BLaER1 (cell line): ENCODE measurements at regions not wholly inside any gene's neighbourhood (a gene's known extent, or its start where the extent isn't known, plus 50 kb on each side); places are given as distances from the start of the nearest gene placed in this dataset.
"Not testable (repeated sequence)": the region's sequence is repeated elsewhere in the genome, so short reads cannot be mapped to it uniquely, and the experiment has no call there.

Source experiments
- H3K27ac ChIP-seq: shearing (Covaris generic); formaldehyde crosslinking; 2 replicates; pipeline ENCODE4 v1.8.1; 2022
- H3K27me3 ChIP-seq: shearing (Covaris generic); formaldehyde crosslinking; 2 replicates; pipeline ENCODE4 v1.8.1; 2022
- H3K36me3 ChIP-seq: shearing (Covaris generic); formaldehyde crosslinking; 2 replicates; pipeline ENCODE4 v1.8.1; 2022
- H3K4me1 ChIP-seq: shearing (Covaris generic); formaldehyde crosslinking; 2 replicates; pipeline ENCODE4 v1.8.1; 2022
- H3K4me2 ChIP-seq: shearing (Covaris generic); formaldehyde crosslinking; 2 replicates; pipeline ENCODE4 v1.8.1; 2022
- H3K4me3 ChIP-seq: shearing (Covaris generic); formaldehyde crosslinking; 2 replicates; pipeline ENCODE4 v1.8.1; 2022
- H3K9ac ChIP-seq: shearing (Covaris generic); formaldehyde crosslinking; 2 replicates; pipeline ENCODE4 v1.8.1; 2022
- H3K9me3 ChIP-seq: shearing (Covaris generic); formaldehyde crosslinking; 2 replicates; pipeline ENCODE4 v1.8.1; 2022
- H4K20me1 ChIP-seq: shearing (Covaris generic); formaldehyde crosslinking; 2 replicates; pipeline ENCODE4 v1.8.1; 2022
- Cebpa-rat ChIP-seq: shearing (Covaris generic); IDR thresholded peaks from 2 replicates; pipeline ENCODE4 v1.8.1; 2022

- Histone ChIP-seq H3K4me3 (no peak overlapping the region), H3K27ac (no peak overlapping the region), H3K9me3 (no peaks in the 10 kb centered on the region), H3K27me3 (no peaks in the 10 kb centered on the region), H4K20me1 (no peaks in the 10 kb centered on the region), H3K36me3 (no peaks in the 10 kb centered on the region), H3K4me2 (no peak overlapping the region), H3K4me1 (peaks cover 9% of the 10 kb centered on the region; the same call in 1 of the 2 replicates), H3K9ac (no peak overlapping the region)
- no peak for TF ChIP-seq Cebpa-rat
Observed at GRCh38 chr7:145812218-145812617, 304.4 kb upstream of the CNTNAP2 start.

DNA sequence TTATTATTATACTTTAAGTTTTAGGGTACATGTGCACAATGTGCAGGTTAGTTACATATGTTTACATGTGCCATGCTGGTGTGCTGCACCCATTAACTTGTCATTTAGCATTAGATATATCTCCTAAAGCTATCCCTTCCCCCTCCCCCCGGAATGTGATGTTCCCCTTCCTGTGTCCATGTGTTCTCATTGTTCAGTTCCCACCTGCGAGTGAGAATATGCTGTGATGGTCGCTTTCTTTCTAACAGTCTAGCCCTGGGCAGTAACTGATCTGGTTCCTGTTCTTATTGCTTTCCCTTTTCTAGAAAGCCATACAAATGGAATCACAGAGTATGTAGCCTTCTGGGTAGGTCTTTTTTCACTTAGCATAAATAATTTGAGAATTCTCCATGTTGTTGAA lies 311.1 kb upstream of the CNTNAP2 start:
- not testable (repeated sequence) for H3K36me3 ChIP-seq, H3K4me2 ChIP-seq, H3K4me1 ChIP-seq, H4K20me1 ChIP-seq, H3K4me3 ChIP-seq, H3K9me3 ChIP-seq, H3K9ac ChIP-seq, H3K27me3 ChIP-seq, H3K27ac ChIP-seq

DNA sequence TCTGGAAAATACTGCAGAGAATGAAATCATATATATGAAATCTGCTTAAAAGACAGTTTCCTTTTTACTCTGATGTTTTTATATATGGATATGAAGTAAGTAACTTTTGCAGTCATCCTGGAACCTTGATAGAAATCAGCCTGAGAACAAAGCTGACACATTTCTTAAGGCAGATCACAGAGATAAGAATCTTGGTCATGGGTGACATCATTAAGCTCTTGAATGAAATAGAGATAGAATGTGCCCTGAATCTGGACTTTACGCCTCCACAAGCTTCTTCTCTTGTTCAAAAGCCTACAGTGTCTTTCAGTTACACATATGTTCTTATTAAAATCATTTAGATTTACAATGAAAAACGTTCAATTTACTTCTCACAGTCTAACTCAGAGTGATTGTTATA lies 319.1 kb upstream of the CNTNAP2 start:
- no peak for TF ChIP-seq Cebpa-rat
- H3K9ac ChIP-seq: no peak overlapping the region
- H3K4me1 ChIP-seq: no peaks in the 10 kb centered on the region
- no peak overlapping the region for H3K27ac ChIP-seq
- H3K27me3 ChIP-seq: no peaks in the 10 kb centered on the region
- no peak overlapping the region for H3K4me2 ChIP-seq
- H3K4me3 ChIP-seq: no peak overlapping the region
- H3K9me3 ChIP-seq: no peaks in the 10 kb centered on the region
- H4K20me1 ChIP-seq: no peaks in the 10 kb centered on the region
- no peaks in the 10 kb centered on the region for H3K36me3 ChIP-seq

DNA sequence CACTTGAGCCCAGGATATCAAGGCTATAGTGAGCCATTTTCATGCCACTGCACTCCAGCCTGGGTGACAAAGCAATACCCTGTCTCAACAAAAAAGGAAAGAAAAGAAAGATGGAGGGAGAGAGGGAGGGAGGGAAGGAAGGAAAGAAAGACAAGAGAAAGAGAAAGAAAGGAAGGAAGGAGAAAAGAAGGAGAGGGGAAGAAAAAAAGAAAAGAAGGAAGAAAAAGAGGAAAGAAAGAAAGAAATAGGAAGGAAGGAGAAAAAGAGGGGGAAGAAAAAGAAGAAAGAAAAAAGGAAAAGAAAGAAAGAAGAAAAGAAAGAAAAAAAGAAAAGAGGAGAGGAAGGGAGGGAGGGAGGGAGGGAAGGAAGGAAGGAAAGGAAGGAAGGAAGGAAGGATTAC lies 321.5 kb upstream of the CNTNAP2 start:
- H3K9ac ChIP-seq: no peak overlapping the region
- H3K4me3 ChIP-seq: no peak overlapping the region
- H3K27ac ChIP-seq: no peak overlapping the region
- TF ChIP-seq Cebpa-rat: no peak
- no peaks in the 10 kb centered on the region for H3K36me3 ChIP-seq
- H3K9me3 ChIP-seq: no peaks in the 10 kb centered on the region
- H3K4me2 ChIP-seq: no peak overlapping the region
- no peaks in the 10 kb centered on the region for H4K20me1 ChIP-seq
- H3K4me1 ChIP-seq: no peaks in the 10 kb centered on the region
- no peaks in the 10 kb centered on the region for H3K27me3 ChIP-seq

DNA sequence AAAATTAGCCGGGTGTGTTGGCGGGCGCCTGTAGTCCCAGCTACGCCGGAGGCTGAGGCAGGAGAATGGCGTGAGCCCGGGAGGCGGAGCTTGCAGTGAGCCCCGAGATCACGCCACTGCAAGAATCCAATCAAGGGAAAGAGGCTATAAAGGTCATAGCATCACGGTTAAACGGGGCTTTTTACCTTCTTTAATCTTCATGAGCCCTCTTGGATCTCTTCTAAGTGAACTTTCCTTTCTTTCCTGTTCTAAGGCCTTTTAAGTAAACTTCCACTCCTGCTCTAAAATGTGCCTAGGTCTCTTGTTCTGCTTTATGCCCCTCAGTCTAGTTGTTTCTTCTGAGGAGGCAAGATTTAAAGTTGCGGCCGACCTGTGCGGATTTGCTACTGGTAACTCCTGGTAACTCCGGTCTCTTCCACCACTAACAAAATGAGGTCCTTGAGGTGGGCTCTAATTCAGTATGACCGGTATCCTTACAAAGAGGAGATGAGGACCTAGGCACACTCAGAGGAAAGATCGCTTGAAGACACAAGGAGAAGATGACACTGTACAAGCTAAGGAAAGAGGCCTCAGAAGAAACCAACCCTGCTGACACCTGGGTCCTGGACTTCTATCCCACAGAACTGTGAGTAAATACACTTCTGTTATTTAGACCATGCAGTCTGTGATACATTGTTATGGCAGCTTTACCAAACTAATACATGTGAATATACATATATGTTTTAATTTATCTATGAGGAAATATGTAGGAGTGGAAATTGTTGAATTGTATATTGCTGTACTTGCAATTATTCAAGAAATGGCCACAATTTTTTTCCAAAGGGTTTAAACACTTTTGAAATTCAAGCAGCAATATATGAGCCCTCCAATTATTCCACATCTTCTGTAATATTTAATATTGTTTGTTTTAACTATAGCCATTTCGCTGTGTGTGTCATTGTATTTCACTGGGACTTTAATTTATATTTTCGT lies 331.5 kb upstream of the CNTNAP2 start:
- H4K20me1 ChIP-seq: no peaks in the 10 kb centered on the region
- no peak for TF ChIP-seq Cebpa-rat

GRCh38 chr7:145781388-145781787 lies 335.2 kb upstream of the CNTNAP2 start:
- not testable (repeated sequence) for H3K9me3 ChIP-seq, H3K4me2 ChIP-seq, H3K27ac ChIP-seq, H3K36me3 ChIP-seq, H3K4me3 ChIP-seq, H3K9ac ChIP-seq, H3K27me3 ChIP-seq, H4K20me1 ChIP-seq, H3K4me1 ChIP-seq

More for the DNA sequence above, 331.5 kb upstream of the CNTNAP2 start:
- Histone ChIP-seq H3K27ac (no peak overlapping the region), H3K4me3 (no peak overlapping the region), H3K4me2 (no peak overlapping the region), H3K9ac (no peak overlapping the region), H3K4me1 (no peaks in the 10 kb centered on the region), H3K27me3 (no peaks in the 10 kb centered on the region), H3K9me3 (no peaks in the 10 kb centered on the region), H3K36me3 (no peaks in the 10 kb centered on the region)

GRCh38 chr7:145779140-145779539 lies 337.5 kb upstream of the CNTNAP2 start:
- Histone ChIP-seq H3K4me1 (no peaks in the 10 kb centered on the region), H3K27ac (no peak overlapping the region), H3K4me3 (no peak overlapping the region), H3K4me2 (no peak overlapping the region), H3K9ac (no peak overlapping the region), H3K36me3 (no peaks in the 10 kb centered on the region), H4K20me1 (no peaks in the 10 kb centered on the region), H3K27me3 (no peaks in the 10 kb centered on the region), H3K9me3 (no peaks in the 10 kb centered on the region)
- TF ChIP-seq Cebpa-rat: no peak

DNA sequence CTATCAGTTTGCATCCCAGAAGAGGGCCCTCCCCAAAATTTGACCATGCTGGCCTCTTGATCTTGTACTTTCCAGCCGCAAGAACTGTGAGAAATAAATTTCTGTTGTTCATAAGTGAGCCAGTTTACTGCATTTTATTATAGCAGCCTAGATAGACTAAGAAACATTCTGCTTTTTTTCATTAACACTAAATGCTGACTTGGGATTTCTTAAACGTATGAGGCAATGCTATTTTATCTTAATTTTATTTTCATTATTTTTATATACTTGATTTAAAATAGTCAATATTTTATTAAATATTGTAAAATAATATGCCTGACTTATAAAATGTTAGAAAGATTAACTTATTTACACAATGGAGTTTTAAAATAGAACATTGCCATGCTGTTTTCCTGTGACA lies 341.8 kb upstream of the CNTNAP2 start:
- H3K27me3 ChIP-seq: no peaks in the 10 kb centered on the region
- no peaks in the 10 kb centered on the region for H3K4me1 ChIP-seq
- no peak overlapping the region for H3K9ac ChIP-seq
- no peak overlapping the region for H3K4me3 ChIP-seq
- H3K27ac ChIP-seq: no peak overlapping the region
- no peaks in the 10 kb centered on the region for H3K36me3 ChIP-seq
- H3K9me3 ChIP-seq: no peaks in the 10 kb centered on the region
- TF ChIP-seq Cebpa-rat: no peak
- H4K20me1 ChIP-seq: no peaks in the 10 kb centered on the region
- no peak overlapping the region for H3K4me2 ChIP-seq

- H3K36me3 ChIP-seq: no peaks in the 10 kb centered on the region
- H3K4me1 ChIP-seq: no peaks in the 10 kb centered on the region
- no peak overlapping the region for H3K4me3 ChIP-seq
- no peaks in the 10 kb centered on the region for H4K20me1 ChIP-seq
- H3K27me3 ChIP-seq: no peaks in the 10 kb centered on the region
- no peak for TF ChIP-seq Cebpa-rat
- H3K4me2 ChIP-seq: no peak overlapping the region
- no peak overlapping the region for H3K9ac ChIP-seq
- H3K9me3 ChIP-seq: 0 out of 2 replicates have a peak, but pooled peaks cover 4% of the 10 kb centered on the region
- H3K27ac ChIP-seq: no peak overlapping the region
Observed at GRCh38 chr7:145753004-145753403, 363.6 kb upstream of the CNTNAP2 start.

DNA sequence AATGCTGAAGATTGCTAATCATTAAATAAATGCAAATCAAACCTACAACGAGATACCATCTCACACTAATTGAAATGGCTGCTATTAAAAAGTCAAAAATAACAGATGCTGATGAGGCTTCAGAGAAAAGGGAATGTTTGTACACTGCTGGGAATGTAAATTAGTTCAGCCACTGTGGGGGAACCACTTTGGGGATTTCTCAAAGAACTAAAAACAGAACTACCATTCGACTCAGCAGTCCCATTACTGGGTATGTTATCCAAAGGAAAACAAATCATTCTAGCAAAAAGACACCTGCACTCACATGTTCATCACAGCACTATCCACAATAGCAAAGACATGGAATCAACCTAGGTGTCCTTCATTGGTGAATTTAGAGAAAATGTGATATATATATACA lies 379.0 kb upstream of the CNTNAP2 start:
- no peaks in the 10 kb centered on the region for H3K9me3 ChIP-seq
- H4K20me1 ChIP-seq: no peaks in the 10 kb centered on the region
- no peak overlapping the region for H3K4me3 ChIP-seq
- no peaks in the 10 kb centered on the region for H3K27me3 ChIP-seq
- no peak for TF ChIP-seq Cebpa-rat
- no peaks in the 10 kb centered on the region for H3K4me1 ChIP-seq
- H3K27ac ChIP-seq: no peak overlapping the region
- no peak overlapping the region for H3K4me2 ChIP-seq
- H3K9ac ChIP-seq: no peak overlapping the region
- H3K36me3 ChIP-seq: no peaks in the 10 kb centered on the region

- H3K4me1 ChIP-seq: no peaks in the 10 kb centered on the region
- H4K20me1 ChIP-seq: no peaks in the 10 kb centered on the region
- no peak overlapping the region for H3K4me2 ChIP-seq
- no peak for TF ChIP-seq Cebpa-rat
- no peaks in the 10 kb centered on the region for H3K36me3 ChIP-seq
- H3K4me3 ChIP-seq: no peak overlapping the region
- no peaks in the 10 kb centered on the region for H3K27me3 ChIP-seq
- H3K9me3 ChIP-seq: no peaks in the 10 kb centered on the region
- H3K9ac ChIP-seq: no peak overlapping the region
- no peak overlapping the region for H3K27ac ChIP-seq
Observed at GRCh38 chr7:145735061-145735460, 381.5 kb upstream of the CNTNAP2 start.
